Retinal pigment epithelial cell (primary cell): ENCODE measurements at regions not wholly inside any gene's neighbourhood (a gene's known extent, or its start where the extent isn't known, plus 50 kb on each side); places are given as distances from the start of the nearest gene placed in this dataset.

Experiments used
- DNase-seq: peaks from one replicate; pipeline ENCODE4 v3.0.0-alpha.2; 2010; ENCODE audit warnings: low read depth
- H3K4me3 ChIP-seq: 2 replicates; pipeline ENCODE4 v1.5.1; 2011; ENCODE audit warnings: mild to moderate bottlenecking, low read length, control low read depth, moderate library complexity
- CTCF ChIP-seq: conservative IDR thresholded peaks from 2 replicates; pipeline ENCODE4 v1.5.1; 2011; ENCODE audit warnings: low read depth, low read length, control low read depth, inconsistent platforms

GRCh38 chrX:117701050-117701449 lies 415.6 kb downstream of the KLHL13 start:
- no peak for DNase-seq
- no peak for TF ChIP-seq CTCF
- no peak overlapping the region for H3K4me3 ChIP-seq

GRCh38 chrX:117689956-117690355 lies 426.7 kb downstream of the KLHL13 start:
- TF ChIP-seq CTCF = no peak
- no peak overlapping the region for H3K4me3 ChIP-seq
- no peak for DNase-seq

- no peak for DNase-seq
- H3K4me3 ChIP-seq = no peak overlapping the region
- no peak for TF ChIP-seq CTCF
Observed at GRCh38 chrX:117680286-117680685, 436.3 kb downstream of the KLHL13 start.

- no peak overlapping the region for H3K4me3 ChIP-seq
- no peak for TF ChIP-seq CTCF
- no peak for DNase-seq
Observed at GRCh38 chrX:117653396-117653795, 463.2 kb downstream of the KLHL13 start.

GRCh38 chrX:117645639-117646038 lies 471.0 kb downstream of the KLHL13 start:
- no peak for TF ChIP-seq CTCF
- no peak overlapping the region for H3K4me3 ChIP-seq
- no peak for DNase-seq

GRCh38 chrX:117641913-117642656 lies 474.5 kb downstream of the KLHL13 start:
- DNase-seq = no peak
- no peak overlapping the region for H3K4me3 ChIP-seq
- TF ChIP-seq CTCF = no peak

GRCh38 chrX:117636826-117637225 lies 479.8 kb downstream of the KLHL13 start:
- H3K4me3 ChIP-seq = no peak overlapping the region
- TF ChIP-seq CTCF = no peak
- no peak for DNase-seq
